ENCODE measurements at regions not wholly inside any gene's neighbourhood (a gene's known extent, or its start where the extent isn't known, plus 50 kb on each side); places are given as distances from the start of the nearest gene placed in this dataset.
"Not testable (repeated sequence)": the region's sequence is repeated elsewhere in the genome, so short reads cannot be mapped to it uniquely, and the experiment has no call there.

DNA sequence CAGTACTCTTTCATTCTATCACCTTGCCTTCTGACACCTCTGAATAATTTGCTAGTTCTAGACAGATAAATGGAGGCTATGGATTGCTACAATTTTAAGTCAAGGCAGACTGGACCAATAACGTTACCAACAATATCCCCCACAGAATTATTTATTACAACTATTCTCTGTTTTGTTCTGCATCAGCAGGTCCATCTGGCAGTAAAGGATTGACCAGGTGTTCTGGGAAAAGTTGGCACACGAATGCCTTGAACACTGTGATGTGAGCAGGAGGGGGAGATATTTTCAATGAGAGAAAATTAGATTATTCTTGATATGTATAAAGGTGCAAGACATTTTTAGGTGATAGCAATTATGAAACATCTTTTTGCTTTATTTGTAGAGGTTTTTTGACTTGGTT, 718.8 kb upstream of the TMPRSS15 start:
- no peak for DNase-seq

DNA sequence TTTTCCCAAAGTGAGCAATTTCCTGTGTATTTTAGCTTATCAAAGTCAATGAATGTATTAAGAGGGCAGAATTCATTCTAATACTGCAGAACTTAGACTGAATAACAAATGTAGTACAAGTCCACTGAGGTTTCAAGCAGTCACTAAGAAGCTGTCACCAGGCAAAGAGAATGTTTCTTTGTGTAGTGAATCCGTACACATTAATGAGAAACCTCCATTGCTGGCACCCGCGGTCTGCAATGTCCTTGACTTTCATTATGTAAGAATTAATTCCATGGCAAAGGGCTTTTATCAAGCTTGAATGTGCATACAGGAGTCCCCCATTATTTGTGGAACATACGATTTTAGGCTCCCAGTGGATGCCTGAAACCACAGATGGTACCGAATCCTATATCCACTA, 719.5 kb upstream of the TMPRSS15 start:
- DNase-seq = no peak

DNA sequence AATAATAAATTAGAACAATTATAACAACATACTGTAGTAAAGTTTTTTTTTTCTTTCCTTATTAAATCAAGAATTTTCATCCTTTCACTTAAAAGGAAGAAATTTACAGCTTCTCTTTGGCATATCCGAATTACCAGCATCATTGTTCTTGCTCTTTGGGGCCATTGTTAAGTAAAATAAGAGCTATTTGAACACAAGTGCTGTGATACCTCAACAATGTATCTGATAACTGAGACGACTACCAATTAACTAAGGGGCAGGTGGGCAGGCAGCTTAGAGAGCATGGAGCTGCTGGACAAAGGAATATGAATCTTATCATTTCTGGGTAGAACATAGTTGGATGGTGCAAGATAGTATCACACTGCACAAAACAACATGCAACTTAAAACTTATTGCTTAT, 719.9 kb upstream of the TMPRSS15 start:
- no peak for DNase-seq

DNA sequence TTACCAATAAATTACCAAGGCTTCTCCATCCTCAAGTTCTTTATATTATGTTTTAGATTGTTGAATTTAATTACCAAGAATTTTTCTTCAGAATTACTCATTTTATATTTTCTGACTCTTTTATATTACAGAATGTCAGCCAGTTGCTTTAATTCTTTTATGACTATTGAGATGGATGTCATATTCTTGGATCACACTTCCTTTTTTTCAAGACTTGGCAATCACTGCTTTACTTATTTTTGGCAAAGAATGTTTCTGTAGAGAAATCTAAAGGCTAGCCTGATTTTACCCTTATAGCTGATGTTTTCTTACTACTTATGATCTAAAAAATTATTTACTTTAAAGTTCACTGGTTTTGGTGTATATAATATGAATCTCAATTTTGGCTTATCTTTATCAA, 721.1 kb upstream of the TMPRSS15 start:
- no peak for DNase-seq

DNA sequence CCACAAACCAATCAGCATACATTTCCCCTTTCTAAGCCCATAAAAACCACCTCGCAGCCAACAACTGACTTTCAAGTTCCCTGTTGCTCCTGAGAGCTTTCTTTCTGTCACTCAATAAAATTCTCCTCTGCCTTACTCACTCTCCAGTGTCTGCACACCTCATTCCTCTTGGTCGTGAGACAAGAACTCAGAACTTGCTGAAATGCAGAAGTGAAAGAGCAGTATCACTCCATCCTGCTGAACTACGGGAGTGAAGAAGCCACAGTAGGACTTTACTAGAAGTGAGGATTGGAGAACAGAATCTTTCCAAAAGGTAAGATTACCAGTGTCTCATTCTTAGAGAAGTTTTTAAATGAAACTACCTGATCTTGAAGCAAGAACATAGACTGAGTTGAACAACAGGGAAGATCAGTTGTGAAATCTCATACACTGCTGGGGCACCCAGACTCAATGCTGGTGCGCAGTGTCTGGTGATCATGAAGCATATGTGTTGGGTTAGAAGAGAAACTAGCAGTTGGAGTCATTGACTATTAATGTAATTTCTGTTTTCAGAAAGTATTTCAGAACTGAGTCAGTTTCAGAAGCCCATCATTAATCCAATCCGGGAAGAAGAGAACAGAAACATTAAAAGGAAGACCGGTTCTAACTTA, 726.9 kb upstream of the TMPRSS15 start:
- no peak for DNase-seq

DNA sequence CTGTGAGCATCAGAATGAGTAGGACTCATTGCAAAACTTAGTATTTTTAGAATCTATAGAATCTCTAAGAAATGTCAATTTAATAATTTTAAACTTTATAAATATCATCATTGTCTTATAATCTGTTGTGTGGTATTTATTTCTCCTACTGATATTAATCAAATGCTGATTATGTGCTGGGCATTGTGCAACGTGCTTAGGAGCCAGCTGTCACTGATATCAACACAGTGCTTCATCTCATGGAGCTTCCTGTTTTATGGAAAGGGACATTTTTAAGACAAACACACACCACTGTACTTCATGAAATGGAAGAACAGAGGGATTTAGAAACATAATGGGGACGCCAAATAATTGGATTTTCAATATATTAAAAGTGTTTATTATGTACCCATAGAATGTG, 737.9 kb upstream of the TMPRSS15 start:
- no peak for DNase-seq

DNA sequence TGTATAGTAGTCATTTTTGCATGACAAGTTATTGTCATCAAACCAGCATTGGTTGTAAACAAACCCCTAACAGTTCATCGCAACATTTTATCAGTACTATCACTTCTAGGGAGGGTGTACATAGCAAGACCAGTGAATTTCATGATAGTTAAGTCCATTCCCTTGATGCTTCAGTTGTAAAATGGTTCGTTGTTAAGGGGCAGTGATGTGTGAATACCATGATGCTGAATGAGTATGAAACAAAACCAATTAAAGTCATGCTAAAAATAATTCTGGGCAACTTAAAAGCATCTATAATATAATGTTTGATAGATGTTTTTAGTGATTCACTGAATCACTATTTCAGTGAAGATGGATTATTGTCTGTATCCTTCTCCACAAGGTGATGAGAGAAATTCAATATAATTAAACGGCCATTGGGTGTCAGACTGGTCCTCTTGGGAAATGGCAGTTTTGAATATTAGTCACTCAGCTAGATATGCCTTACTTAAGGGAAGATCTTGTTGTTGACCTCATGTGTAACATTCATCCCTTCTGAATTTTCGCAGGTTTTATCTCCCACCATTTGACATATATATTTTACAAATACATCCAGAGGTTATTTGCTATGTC, 742.2 kb upstream of the TMPRSS15 start:
- DNase-seq = no peak

DNA sequence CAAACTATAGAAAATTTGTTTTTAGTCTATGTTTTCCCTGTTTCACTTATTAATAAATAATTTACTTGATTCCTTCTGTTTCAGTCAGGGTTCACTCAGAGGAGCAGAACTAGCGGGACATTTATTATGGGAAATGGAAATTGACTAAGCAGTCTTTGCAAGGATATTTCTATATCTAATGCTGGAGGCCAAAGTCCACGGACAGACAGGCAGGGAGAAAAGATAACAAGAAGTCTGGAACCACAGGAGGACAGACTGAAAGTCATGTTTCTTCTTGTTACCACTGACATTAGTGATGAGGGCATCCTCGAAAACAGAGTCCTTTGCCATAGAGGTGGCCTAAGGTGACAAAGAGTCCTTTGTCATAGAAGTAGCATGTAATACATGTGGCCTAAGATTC, 744.5 kb upstream of the TMPRSS15 start:
- DNase-seq = no peak

DNA sequence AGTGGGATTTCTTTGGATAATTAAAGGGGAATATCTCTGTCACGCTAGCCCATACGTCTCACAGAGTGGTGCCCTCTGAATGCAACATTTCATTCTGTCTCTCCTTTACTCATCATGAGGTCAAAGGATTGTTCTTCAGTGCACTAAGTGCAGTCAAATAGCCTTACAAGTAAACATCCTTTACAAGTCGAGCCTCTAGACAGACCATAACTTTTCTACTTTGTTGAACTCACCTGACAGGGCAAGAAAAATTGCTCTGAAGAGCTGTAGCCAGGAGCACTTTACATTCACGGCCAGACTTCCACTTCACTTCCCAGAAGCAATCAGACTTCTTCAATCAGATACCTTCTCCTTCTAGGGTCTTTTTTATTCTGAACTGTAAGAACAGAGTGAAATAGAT, 768.0 kb upstream of the TMPRSS15 start:
- no peak for DNase-seq

DNA sequence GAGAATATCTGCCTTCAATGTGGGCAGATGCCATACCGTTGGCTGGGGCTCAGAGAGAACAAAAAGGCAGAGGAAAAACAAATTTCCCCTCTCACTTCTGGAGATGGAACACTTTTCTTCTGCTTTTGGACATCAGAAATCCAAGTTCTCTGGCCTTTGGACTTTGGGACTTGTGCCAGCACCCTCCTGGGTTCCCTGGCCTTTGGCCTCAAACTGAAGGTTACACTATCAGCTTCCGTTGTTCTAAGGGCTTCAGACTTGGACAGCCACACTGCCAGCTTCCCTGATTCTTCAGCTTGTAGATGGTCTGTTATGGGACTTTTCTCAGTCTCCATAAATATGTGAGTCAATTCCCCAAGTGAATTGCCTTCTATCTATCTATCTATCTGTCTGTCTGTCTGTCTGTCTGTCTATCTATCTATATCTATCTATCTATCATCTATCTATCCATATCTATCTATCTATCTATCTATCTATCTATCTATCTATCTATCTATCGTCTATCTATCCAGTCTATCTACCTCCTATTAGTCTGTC, 778.1 kb upstream of the TMPRSS15 start:
- DNase-seq = no peak

DNA sequence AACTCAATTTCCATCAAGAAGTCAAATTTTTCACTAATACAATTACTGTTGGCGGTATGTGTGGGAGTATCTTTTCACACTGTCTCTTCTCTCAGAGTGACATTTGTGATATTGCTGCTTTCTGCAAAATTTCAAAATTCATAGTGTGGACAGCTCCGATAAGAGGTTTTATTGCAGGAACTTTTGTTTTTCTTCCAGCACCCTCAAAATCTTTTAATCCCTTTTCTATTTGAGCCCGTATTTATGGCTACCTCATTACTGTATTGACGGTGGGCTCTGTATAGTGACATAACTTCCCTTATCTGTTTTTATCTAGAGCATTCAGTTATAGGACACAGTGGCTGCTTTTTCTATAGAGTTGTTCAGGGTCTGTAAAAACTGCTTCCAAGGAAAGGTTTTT, 794.4 kb upstream of the TMPRSS15 start:
- DNase-seq = no peak

DNA sequence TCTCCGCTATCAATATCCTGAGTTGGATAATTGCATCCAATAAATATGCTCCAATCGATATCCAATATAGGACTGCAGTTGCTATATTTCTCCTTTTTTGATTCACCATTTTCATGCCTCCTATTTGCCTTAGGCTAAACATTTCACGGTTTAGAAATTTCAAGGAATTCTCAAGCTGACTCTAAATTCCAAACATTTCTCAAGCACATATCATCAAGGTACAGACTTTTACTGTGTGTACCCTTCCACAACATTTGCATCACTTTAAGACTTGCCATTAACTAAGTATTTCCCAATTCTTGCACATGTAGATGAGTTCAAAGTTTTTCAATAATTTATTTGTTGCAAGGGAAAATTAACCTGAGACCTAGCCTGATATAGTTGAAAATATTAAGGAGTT, 795.2 kb upstream of the TMPRSS15 start:
- no peak for DNase-seq

DNA sequence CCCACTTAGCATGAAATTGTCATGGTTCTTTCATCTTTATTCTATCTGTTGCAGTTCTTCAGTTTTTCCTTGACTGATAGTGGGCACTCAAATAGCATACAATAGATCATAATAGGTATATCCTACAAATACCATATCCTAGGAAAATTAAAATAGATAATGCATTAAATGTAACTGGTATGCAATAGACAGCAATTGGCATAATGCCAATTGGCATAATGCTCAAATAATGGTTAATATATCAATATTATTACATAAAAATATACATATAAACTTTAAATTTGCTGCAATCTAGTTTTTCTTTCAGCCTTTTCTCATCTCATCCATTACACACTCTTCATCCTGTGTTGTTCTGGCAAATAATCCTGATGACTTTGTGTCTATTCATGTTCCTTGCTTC, 814.6 kb upstream of the TMPRSS15 start:
- no peak for DNase-seq

DNA sequence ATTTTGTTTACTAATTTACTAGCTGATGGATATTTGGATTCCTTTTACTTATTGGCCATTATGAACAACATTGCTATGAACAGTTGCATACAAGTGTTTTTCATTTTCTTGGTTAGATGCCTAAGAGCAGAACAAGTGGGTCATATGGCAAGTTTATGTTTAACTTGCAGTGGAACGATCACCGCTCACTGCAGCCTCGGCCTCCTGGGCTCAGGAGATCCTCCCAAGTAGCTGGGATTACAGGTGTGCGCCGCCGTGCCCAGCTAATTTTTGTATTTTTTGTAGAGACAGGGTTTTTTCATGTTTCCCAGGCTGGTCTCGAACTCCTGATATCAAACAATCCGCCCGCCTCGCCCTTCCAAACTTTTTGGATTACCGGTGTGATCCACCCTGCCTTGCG, 820.5 kb upstream of the TMPRSS15 start:
- DNase-seq = no peak

DNA sequence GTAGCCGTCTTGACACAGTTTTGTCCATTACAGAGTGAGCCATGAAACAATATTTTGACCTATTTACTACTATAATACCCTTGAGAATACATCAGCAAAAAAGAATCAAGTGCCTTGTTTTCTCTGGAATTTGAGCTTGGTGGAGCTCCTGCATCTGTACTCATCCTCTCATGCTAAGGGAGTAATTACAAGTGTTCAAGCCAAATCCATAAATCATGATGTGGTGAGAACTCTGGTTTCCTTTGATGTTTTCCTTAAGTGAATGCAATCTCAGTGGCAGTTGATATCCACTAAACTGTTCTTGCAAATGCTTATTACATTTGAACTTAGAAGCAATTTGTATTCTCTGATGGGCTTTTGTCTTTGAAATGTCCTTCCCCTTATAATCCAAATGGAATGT, 824.6 kb upstream of the TMPRSS15 start:
- no peak for DNase-seq

DNA sequence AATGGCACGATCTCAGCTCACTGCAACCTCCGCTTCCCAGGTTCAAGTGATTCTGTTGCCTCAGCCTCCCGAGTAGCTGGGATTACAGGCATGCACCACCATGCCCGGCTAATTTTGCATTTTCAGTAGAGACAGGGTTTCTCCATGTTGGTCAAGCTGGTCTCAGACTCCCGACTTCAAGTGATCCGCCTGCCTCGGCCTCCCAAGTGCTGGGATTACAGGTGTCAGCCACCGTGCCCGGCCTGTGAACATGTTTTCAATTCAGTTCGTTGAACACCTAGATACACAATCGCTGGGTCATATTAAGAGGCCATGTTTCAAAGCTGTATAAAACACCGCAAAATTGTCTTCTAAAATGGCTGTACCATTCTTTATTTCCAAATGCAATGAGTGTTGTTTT, 830.3 kb upstream of the TMPRSS15 start:
- not testable (repeated sequence) for DNase-seq

DNA sequence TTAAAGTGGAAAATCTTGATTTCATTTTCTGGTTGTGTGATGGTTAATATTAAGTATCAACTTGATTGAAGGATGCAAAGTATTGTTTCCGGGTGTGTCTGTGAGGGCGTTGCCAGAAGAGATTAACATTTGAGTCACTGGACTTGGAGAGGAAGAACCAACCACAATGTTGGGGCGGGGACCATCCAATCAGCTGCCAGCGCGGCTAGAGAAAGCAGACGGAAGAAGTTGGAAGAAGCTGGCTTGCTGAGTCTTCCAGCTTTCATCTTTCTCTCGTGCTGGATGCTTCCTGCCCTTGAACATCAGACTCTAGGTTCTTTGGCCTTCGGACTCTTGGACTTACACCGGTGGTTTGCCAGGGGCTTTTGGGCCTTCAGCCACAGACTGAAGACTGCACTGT, 832.6 kb upstream of the TMPRSS15 start:
- DNase-seq = no peak

DNA sequence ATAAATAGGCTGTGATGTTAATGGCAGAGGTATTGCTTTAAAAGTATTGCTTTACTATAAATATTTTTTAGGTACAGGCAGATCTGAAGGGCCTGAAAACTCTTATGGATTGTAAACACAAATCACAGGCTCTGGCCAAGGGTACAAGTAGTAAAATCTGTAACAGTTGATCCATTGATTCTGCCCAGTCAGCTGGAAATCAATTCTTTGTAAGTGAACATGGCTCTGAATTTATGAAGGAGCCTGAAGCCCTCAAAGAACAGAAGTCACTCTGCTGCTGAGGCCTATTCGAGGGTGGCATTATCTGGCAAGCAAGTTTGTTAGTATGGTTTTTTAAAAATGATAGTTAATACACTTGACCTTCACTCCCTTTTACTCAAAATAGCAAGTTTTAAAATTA, 834.0 kb upstream of the TMPRSS15 start:
- no peak for DNase-seq

DNA sequence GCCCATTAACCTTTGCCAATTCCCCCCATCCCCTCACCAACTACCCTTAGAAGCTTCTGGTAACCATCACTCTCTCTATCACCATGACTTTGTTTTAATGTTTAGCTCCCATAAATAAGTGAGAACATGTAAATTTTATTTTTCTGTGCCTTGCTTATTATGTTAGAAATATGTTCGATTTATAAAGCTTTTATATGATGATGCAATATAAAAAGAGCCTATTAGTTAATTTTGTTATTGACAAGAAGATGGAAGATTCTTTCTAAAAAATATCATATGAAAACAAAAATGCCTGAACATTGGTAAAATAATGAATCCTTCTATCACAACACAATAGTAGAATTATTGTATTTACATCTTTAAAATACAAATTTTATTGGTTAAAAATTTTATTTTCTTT, 836.1 kb upstream of the TMPRSS15 start:
- DNase-seq = no peak

DNA sequence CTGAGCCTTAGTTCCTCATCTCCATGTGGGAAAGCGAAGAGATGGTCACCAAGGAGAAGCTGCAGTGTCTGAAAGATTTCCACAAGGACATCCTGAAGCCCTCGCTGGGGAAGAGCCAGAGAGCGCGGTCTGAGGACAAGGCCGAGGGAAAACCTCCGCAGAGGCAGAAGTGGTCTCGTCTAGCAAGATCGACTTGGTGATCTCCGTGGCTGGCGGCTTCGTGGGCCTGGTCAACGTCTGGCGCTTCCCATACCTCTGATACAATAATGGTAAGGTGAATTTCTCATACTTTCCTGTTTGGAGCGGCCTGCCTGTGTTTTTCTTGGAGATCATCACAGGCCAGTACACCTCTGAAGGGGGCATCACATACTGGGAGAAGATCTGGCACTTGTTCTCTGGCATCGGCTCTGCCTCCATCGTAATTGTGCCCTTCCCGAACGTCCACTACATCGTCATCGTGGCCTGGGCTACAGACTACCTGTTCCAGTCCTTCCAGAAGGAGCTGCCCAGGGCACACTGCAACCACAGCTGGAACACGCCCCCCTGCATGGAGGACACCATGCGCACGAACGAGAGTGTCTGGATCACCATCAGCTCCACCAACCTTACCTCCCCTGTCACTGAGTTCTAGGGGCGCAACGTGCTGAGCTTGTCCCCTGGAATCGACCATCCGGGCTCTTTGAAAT, 841.1 kb upstream of the TMPRSS15 start:
- no peak for DNase-seq

DNA sequence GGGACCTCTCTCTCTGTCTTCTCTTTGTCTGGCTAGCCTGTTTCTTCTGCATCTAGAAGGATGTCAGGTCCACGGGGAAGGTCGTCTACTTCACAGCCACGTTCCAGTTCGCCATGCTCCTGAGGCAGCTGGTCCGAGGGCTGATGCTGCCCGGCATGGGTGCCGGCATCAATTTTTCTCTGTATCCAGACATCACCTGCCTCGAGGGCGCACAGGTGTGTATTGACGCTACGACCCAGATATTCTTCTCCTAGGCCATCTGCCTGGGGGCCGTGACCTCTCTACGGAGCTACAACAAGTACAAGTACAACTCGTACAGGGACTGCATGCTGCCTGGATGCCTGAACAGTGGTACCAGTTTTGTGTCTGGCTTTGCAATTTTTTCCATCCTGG, 841.6 kb upstream of the TMPRSS15 start:
- no peak for DNase-seq

DNA sequence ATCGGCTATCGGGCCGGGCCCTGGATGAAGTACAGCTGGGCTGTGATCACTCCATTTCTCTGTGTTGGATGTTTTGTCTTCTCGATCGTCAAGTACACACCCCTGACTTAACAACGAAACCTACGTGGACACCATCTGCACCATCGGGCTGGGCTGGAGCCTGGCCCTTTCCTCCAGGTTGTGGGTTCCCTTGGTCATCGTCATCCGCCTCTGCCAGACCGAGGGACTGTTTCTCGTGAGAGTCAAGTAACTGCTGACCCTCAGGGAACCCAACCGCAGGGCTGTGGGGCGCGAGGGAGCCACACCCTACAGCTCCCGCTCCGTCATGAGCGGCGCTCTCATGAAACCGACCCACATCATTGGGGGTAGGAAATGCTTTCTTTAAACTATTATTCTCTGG, 842.4 kb upstream of the TMPRSS15 start:
- no peak for DNase-seq

DNA sequence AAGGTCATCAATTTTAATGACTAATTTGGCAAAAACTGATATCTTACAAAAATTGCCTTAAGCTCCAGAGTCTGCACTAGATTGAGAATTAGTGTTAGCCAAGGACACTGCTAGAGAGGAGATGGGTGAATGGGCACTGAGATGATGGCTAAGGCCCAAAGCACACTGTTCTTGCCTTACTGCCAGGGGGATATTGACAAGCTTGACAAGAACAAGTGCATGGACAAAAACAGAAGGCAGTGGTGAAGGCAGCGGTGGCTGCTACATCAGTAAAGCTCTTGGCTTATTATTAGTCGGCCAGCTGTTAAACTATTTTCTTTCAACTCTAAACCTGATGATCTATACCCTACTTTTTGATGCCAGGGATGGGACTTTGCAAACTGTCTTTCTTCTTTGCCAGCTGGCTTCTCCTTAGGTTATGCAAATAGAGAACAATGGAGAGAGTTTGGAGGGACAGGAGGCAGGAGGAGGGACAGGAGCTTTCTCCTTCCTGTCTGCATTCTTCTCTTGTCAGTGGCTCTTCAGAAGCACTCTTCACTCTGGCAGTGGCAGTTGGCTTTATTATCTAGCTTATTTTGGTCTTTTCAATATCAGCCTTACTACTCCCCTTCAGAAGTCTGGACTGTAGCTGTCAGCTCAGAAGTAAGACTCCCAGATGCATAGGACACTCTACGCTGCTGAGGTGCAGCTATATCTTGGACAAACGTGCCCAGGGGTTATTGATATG, 853.5 kb upstream of the TMPRSS15 start:
- no peak for DNase-seq

Measured in bone marrow (tissue), 2 donors.